Uterus (tissue), 2 donors: ENCODE measurements at regions not wholly inside any gene's neighbourhood (a gene's known extent, or its start where the extent isn't known, plus 50 kb on each side); places are given as distances from the start of the nearest gene placed in this dataset.

Experiments
- CTCF ChIP-seq, 4 experiments: fragments of 200-600 bp in 2 of 4; fragments of 450-650 bp in 2 of 4; sonication (generic) in 2 of 4; IDR thresholded peaks; one replicate each; pipeline ENCODE4 v1.5.1; 2016 to 2019; ENCODE audit warnings: antibody characterized with exemption in 4 of 4, mild to moderate bottlenecking in 2 of 4, moderate library complexity in 1 of 4
- POLR2A ChIP-seq, 2 donors: fragments of 450-650 bp; IDR thresholded peaks; one replicate each; pipeline ENCODE4 v1.6.1; 2016; ENCODE audit warnings: antibody characterized with exemption in 2 of 2, mild to moderate bottlenecking in 1 of 2, moderate library complexity in 1 of 2

DNA sequence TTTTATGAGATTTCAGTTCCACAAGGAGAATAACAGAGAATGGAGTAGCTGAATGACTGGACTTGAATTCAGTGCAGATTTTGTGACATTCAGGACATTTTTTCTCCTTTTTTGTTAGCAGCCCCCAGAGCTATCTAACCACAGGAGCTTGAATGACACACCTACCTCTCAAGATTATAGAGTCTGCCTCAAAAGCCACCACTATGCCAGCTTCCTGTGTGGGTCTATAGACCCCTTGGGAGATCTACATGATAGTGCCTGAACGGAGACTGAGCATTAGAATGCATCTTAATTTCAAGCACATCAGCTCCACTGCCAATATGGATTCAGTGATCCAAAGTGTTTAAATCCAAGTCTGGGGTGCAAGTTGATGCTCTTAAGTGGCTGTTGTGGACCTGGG lies 74.4 kb upstream of the ZNF648 start:
- TF ChIP-seq CTCF (IDR thresholded peaks at IDR 0.05) = no peak
- no peak for TF ChIP-seq POLR2A (IDR thresholded peaks at IDR 0.05)
